NOMO-1 treated with DMSO at 0.1 percent for 48 hours (cell line): ENCODE measurements at regions not wholly inside any gene's neighbourhood (a gene's known extent, or its start where the extent isn't known, plus 50 kb on each side); places are given as distances from the start of the nearest gene placed in this dataset.
A peak's percentile ranks its signal among the peaks of the same experiment; 100 is the strongest.

ENCODE experiments used
- DNase-seq: peaks from one replicate; lab custom pipeline; 2025; ENCODE audit not compliant: unreplicated experiment; lab: John Stamatoyannopoulos, UW

DNA sequence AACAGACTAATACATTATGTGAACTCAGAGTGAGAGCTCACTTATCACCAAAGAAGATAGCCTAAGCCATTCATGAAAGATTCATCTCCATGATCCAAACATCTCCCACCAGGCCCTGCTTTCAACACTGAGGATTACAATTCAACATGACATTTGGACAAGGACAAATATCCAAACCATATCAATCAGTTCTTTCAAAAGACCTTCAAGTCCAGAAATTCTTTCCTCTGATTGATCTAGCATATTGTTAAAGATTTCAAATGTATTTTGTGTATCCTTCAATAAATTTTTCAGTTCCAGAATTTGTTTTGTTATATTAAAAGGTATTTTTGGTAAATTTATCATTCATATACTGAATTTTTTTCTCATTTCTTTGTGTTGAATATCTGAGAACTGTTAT lies 1055.8 kb downstream of the SLC6A15 start:
- no peak for DNase-seq

DNA sequence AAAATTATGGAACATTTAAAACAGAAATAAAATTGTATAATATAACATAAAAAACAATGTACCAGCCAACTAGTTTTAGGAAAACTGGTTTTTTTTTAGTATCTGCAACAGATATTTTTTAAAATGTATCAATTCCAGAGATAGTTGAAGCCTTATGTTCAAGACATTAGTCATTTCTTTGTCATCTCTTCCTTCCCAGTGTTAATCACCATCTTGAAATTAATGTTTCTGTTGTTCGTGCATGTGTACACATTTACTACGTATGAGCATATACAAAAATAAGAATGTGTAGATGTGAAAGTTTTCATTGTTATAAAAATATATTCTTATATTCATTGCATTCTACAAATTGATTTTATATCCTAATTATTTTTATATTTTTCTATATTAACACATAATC lies 1062.1 kb downstream of the SLC6A15 start:
- no peak for DNase-seq

DNA sequence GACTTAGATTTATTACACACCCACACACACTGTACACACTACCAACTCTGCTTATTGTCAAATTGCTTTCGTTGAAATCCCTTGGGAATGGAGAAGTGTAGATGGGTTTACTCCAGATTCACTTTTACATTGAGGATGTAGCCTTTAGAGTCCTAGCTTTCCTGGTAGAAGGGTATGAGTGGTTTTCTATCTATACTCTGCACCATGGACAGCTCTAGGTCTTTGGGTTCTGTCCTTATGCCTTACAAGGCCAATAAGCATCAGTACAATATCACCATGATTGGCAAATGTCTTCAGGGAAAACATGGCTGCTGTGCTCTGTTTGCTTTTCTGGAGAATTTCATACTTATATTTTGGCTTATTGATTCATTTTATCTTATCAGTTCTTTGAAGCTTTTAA lies 1063.9 kb downstream of the SLC6A15 start:
- DNase-seq: no peak

DNA sequence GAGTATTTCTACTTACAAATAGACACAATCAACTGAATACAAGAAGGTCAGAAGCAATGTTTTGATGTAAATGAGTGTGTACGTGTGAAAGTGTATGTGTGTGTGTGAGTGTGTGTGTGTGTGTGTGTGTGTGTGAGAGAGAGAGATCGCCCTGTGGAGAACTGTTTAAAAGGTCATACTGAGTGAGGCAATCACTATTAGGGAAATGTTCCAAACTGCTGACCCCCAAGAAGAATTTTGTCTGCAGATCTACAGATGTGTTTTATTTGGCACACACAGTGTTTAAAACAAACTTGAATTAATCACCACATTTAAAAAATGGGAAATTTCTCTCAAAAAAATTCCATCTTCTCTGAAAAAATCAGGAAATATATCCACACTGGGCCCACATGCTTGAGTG lies 1069.1 kb downstream of the SLC6A15 start:
- DNase-seq: no peak

DNA sequence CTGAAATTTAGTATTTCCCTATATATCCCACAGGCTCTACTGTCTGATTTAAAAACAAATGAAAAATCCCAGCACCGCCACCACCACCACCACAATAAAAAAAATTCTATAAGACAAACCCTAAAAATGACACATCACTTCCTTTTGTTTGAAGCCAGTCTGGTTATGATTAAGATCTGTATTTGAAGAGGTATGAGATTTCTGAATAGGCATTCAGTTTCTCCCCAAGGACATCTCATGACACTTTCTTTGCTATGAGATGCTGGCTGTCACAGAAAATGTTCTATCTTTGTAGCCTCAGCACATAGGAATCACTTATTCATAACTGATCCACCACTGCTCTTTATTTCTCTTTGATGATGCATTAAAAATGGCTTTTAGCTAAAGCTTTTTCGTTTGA lies 1071.0 kb downstream of the SLC6A15 start:
- no peak for DNase-seq

DNA sequence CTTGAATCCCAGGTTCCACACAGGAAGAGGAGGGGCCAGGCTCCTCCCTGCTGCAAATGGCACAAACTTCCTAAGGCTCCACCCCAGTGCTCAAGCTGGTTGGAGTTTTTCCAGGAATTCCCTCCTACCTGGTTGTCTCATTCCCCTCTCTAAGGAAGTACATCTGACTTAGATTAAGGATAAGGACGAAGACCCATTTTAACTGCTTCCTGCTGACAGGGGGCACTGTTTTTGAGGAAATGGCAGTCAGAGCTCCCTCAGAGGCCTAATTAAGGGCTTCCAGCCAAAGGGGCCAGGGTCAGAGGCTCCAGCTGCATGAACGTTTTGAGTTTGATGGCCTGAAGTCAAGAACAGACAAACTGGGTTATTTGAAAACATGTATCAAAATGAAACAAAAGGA lies 1084.7 kb downstream of the SLC6A15 start:
- DNase-seq: no peak

DNA sequence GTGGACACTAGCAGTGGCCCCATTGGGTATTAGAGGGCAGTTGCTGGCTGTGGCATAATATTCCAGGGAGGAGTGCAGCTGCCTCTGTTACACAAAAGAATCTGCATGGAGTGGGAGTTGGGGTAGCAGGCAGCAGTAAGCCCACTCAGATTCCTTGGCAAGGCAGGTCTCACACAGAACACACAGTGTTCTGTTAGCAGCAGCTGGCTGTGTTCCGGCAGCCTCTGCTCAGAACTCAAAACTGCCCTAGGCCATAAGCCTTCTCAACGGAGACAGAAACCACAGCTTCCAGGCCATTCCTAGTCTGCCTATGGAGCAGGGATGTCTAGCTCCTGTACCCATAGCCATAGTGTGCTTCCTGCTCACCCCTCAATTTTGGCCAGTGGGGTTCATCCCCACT lies 1085.4 kb downstream of the SLC6A15 start:
- no peak for DNase-seq

DNA sequence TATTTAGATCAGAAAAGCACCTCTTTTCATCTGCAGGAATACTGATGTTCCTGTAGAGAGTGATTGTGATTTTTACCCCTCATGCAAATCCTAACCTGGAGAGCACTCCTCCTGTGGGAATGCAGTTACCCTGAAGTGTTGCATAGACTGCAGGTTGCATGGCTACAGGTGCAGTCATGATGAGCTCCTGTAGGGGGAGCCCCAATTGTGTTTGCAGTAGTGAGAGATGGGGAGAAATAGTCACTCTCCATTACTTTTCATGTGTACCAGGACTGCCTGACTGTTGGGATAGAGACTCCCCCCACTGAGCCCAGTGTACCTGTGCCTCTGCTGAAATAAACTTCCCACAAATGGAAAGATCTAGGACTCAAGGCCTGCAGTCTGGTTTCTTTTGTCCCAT lies 1086.5 kb downstream of the SLC6A15 start:
- DNase-seq: peak; percentile 5

DNA sequence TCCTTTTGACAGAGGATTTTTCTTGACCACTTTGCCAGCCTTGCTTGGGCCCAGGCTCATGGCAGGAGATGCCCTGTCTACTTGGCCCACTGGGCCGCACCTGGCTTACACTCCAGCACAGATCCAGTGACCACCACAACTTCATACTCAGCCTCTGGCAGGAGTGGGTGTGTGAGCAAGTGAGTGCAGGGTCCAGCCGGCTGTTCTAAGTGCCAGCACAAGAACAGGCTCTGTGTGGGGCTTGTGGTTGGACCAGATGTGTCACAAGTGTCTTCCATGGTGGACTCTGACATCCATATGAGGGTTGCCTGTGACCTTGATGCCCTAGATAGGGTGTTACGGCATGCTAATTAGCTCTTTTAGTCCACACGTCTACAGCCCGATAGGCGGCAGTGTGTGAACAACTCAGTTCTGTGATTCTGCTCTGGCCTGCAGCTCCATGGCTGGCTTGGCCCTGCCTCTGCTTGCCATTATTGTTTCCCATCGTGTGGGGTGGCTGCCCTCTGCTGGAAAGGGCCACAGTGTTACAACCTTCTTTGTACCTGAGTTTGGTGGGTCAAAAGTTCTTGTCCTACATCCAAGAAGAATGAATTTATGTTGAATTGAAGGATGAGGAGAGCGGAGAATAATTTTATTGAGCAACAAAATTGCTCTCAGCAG lies 1089.1 kb downstream of the SLC6A15 start:
- DNase-seq: peak; percentile 44

DNA sequence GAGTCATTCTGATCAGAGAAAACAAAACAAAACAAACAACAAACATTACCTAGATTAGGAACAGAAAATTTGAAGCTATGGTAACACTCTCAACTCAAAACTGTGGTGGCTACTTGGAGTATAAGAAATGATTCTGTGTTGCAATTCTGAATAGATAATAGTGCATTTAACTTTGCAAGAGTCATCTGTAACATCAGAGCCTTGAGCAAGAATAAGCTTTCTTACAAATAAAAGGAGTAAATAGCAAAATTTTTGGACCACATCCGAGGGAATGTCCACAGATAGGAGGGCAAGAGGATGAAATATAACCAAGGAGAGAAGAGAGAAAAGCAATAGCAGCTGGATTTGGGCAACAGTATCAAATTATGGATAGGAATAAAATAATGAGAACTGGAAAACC lies 1090.6 kb downstream of the SLC6A15 start:
- DNase-seq: no peak

DNA sequence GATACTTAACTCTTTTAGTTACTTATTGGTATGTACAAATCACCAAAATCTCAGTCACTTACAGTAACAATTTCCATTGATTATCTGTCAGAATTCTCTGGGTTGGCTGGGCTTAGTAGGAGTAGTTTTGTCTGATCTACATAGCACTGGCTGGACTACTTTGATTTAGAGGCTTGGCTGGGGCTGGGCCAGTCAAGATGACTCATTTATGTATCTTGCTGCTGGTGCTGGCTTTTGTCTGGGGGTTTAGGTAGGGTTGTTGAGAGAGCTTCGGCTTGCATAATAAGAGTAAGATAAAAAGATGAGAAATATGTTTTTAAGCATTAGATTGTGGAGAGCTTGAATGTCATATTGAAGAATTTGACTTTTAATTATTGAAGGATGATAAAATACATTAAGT lies 1093.7 kb downstream of the SLC6A15 start:
- no peak for DNase-seq

DNA sequence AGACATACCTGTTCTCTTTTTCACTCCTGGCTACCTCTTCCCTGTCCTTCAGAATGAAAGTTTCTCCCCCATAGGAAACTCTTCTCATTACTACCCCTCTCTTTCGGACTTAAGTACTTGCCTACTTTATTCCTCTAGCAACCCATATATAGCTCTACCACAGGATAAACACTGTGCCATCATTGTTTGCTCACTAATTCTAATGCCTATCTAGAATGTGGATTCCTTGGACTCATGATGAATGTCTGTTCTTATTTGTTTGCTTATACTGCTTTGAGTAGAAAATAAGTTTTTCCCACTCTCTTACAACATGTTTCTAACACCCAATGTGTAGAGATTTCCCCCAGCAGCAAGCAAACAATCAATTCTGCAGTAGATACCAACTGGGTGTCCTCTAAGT lies 1094.9 kb downstream of the SLC6A15 start:
- DNase-seq: no peak

DNA sequence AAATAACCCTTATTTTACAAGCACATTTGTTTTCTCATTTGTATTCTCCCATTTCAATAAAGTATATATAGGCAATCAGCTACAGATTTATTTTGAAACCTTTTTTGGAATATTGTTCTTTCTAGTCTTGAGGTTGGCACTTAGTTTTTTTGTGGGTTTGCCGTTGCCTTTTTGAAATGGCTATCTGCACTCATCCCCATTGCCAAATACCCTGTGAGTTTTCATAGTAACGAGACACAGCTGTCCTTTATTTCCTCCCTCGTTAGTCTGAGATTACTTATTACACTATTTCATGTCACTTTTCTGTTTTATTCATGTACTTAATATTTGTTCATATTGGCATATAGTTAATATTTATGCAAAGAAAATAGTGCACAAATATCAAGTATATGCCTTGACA lies 1104.0 kb downstream of the SLC6A15 start:
- DNase-seq: no peak

DNA sequence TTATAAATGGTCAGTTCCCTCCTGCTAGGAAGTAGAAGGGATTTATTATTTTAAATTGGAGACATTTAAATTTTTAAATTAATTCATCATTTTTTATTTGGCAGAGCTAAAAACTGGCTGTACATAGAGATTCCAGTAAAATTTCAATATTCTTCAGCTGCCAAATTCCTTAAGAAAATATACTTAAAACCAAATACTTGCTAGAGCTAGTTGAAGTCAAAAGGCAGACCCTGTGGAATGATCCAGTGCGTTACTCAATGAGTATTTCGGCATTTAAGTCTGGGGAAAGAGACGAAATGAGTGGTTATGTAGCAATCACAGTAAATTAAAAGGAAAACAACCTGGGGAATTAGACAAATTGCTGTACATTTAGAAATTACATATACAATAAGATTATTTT lies 1104.7 kb downstream of the SLC6A15 start:
- no peak for DNase-seq

DNA sequence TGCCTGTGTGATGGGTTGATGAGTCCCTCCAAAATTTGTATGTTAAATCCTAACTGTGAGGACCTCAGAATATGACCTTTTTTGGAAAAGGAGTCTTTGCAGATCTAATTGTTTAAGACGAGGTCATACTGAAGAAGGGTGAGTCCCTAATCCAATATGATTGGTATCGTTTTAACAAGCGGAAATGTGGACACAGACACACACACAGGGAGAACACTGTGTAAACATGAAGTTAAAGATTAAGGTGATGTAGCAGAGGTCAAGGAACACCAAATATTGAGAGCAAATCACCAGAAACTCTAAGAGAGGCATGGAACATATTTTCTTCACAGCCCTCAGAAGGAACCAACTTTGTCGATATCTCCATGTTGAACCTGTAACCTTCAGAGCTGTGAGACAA lies 1106.7 kb downstream of the SLC6A15 start:
- no peak for DNase-seq

DNA sequence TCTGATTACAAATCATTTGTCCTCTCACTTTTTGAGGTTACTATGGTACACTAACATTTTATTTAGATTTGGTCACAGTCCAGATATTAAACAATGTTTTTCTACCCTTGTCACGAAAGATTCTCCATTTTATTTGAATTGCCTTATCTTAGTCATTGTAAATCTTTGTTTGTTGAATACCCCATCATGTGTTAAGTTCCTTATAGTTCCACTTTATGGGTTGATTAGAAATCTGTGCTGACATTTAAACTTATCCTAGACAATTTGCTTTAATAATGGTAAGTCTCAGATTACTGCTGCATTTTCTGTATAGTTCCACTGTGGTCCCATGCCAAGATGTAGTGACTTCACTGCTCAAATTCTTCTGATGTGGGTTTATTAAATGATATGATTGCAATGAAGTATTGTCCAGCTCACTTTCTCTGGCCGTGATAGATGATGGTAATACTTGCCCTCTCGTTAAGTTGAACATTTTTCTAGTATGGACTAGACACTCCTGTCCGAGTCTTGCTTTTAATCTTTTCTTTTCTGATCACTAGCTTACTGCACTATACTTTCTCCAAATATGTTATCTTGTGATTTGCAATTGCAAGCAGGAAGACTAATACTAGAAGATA lies 1107.3 kb downstream of the SLC6A15 start:
- no peak for DNase-seq

DNA sequence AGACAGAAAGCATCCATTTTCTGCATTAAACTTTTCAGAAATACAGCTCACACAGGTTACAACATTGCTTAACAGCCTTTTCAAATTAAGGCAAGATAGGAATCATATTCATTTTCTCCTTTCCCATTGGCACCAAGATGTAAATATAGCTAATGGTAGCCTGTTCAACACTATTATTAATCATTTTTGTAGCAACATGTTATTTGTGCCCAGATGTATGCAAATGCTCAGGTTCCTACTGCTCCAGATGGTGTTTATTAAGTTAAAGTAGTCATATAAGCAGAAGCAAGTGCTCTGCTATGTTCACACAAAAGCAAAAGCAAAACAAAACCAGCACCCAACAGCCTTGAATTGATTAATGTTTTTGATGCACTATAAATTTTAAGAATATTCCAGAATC lies 1110.6 kb downstream of the SLC6A15 start:
- DNase-seq: no peak

DNA sequence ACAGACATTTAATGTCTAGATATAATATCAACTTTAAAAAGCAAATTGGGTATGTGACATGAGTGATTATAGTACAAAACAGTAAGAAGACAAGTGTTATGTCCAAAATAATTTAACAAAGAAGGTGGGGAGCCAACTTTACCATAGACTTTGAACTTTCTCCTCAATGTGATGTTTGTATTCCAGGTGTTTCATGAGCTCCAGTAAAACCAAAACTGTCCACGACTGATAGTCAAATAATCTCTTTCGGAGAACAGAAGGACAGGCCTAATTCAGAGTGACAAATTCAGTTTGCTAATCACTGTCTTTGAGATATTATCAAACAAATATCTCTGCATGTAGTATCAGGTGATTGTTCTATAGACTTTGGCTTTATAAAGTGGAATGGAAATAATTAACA lies 1112.6 kb downstream of the SLC6A15 start:
- no peak for DNase-seq

DNA sequence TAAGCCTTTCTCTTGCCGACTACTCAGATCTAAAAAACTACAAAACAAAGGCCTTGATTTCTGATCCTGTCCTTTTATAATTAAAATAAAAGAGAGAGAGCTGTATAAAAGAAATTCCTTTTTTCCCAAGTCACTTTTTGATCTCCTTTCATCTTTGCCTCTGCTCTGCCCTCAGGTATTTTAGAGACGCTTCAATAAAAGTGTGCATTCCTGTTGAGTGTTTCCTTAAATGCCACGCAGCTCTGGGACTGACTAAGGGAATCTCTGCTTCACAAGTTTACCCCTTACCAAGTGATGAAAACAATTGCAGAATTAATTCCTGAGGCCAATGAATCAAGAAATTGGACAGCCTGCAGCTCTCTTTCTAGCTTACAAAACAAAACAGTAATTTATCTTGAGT lies 1109.8 kb downstream of the TMTC2 start:
- DNase-seq: no peak

DNA sequence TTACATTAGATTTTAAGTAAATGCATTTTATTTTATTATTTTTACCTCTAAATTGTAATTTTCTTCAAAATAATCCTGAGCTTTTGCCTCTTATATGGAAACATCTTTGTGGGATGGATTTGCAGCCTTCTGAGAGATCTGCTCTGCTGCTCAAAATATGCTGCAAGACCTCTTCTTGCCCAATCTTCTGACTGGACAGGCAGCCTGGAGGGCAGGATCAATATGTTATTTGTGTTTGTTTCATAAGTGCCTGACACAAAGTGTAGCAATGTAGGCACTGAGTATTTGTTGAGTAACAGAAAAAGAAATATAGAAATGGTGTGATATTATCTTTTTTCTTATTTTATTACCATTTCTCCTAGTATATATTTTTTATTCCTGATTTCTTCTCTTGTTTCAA lies 1106.9 kb downstream of the TMTC2 start:
- no peak for DNase-seq

DNA sequence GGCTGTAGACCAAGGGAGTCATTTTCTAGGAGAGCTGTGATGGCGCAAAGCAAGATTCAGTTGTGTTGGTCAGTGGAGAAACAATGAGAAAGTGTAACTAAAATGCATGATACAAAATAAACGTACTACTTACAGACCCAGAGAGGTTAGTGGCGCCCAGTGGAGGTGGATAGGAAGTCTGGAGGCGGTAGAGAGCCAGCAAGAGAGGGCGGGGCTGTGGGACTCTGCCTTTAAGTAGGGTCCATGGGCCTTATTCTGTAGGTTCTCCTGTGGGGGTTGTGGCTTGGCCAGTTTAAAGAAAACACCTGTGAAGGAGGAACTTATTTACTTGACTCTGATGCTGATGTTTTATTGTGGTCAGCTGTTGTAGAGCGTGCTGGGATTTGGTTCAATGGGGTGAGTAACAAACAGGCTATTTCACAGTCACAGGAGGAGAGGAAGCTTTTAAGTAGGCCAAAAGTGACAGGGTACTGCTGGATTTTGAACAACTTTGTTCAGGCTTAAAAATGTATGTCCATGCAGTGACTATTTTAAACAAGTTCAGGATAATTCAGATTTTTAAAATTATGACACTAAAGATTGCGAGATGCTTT lies 1097.7 kb downstream of the TMTC2 start:
- DNase-seq: no peak

DNA sequence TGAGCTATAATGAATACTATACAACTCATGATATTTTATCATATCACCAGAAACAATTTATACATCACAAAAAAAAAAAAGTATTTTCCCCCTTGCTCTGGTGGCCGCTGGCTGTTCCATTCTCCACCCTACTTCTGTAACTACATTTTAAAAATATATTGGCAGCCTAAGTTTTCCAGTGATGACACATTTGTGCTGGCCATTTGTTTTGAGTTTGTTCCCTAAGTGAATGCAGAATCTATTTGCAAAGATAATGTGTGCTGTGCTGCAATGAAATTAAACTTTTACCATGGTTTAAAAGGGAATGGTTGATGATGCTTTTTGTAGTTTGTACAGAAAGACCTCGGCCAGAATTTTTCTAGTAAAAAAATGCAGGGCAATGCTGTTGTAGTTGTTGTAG lies 1092.8 kb downstream of the TMTC2 start:
- DNase-seq: no peak

DNA sequence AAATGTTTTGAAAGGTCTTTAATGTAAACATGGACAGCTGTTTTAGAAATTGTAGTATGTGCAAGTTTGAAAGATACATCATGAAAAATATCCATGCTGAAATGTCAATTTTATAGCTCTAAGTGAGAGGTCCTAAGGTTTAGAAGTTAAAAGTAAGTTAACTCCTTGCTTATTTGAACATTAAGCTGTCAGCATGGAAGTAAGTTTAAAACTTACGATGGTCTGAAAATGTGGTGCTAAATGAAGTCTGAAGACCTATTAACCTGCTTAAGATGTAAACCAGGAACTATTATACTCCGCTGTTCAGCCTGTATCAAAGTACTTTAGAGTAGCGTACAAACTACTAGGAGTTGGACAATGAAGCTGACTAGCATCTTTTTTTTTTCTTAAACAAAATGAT lies 1082.4 kb downstream of the TMTC2 start:
- no peak for DNase-seq
